ENCODE measurements at regions not wholly inside any gene's neighbourhood (a gene's known extent, or its start where the extent isn't known, plus 50 kb on each side); places are given as distances from the start of the nearest gene placed in this dataset.

- TF ChIP-seq EZH2 (IDR thresholded peaks at IDR 0.05; ENCODE audit: insufficient read depth, poor library complexity, severe bottlenecking) (no peak), EZH2phosphoT487 (IDR thresholded peaks at IDR 0.05; ENCODE audit: insufficient read depth, low read depth) (no peak)
- no peak for DNase-seq
- H3K9ac ChIP-seq: no peak overlapping the region
- H4K20me1 ChIP-seq (ENCODE audit: insufficient read depth): no peaks in the 10 kb centered on the region
- H3K27me3 ChIP-seq (replicated peaks; ENCODE audit: insufficient read depth): no peaks in the 10 kb centered on the region
- H2AFZ ChIP-seq: no peak overlapping the region
- no peak overlapping the region for H3K4me3 ChIP-seq
- no peaks in the 10 kb centered on the region for H3K9me3 ChIP-seq (ENCODE audit: low read depth)
- no peak overlapping the region for H3K4me2 ChIP-seq (ENCODE audit: unreplicated experiment)
- no peaks in the 10 kb centered on the region for H3K4me1 ChIP-seq (ENCODE audit: insufficient read depth)
- in situ Hi-C loops (cut with MboI): no loop called here
- 58 to 69% methylated on average over 2 of the region's 2 CpGs for WGBS, 2 experiments (ENCODE audit: low coverage in 1 of 2, low lambda C conversion rate in 2 of 2, missing lambda C conversion rate in 2 of 2)
- H3K9me2 ChIP-seq (ENCODE audit: insufficient read depth): no peaks in the 10 kb centered on the region
- H3K27ac ChIP-seq: no peak overlapping the region
- no peaks in the 10 kb centered on the region for H3F3A ChIP-seq (ENCODE audit: insufficient read depth)
- H3K36me3 ChIP-seq (ENCODE audit: low read depth): no peaks in the 10 kb centered on the region
- H3K79me2 ChIP-seq (ENCODE audit: insufficient read depth): no peaks in the 10 kb centered on the region
Measured at GRCh38 chr11:23953951-23954710, 542.7 kb upstream of the LUZP2 start.

GRCh38 chr11:23954730-23955129 is 542.1 kb upstream of the LUZP2 start:
- Histone ChIP-seq H4K20me1 (ENCODE audit: insufficient read depth) (no peaks in the 10 kb centered on the region), H3K27me3 (replicated peaks; ENCODE audit: insufficient read depth) (no peaks in the 10 kb centered on the region), H3K9me2 (ENCODE audit: insufficient read depth) (no peaks in the 10 kb centered on the region), H3K4me2 (ENCODE audit: unreplicated experiment) (no peak overlapping the region), H3K9me3 (ENCODE audit: low read depth) (no peaks in the 10 kb centered on the region), H3K4me3 (no peak overlapping the region), H2AFZ (no peak overlapping the region), H3K79me2 (ENCODE audit: insufficient read depth) (no peaks in the 10 kb centered on the region), H3K9ac (no peak overlapping the region), H3K4me1 (ENCODE audit: insufficient read depth) (no peaks in the 10 kb centered on the region), H3F3A (ENCODE audit: insufficient read depth) (no peaks in the 10 kb centered on the region), H3K27ac (no peak overlapping the region), H3K36me3 (ENCODE audit: low read depth) (no peaks in the 10 kb centered on the region)
- no peak for TF ChIP-seq EZH2 (IDR thresholded peaks at IDR 0.05; ENCODE audit: insufficient read depth, poor library complexity, severe bottlenecking)
- TF ChIP-seq EZH2phosphoT487 (IDR thresholded peaks at IDR 0.05; ENCODE audit: insufficient read depth, low read depth): no peak
- WGBS, 2 experiments (ENCODE audit: low coverage in 1 of 2, low lambda C conversion rate in 2 of 2, missing lambda C conversion rate in 2 of 2): 21 to 31% methylated on average over 3 of the region's 3 CpGs
- DNase-seq: no peak
- in situ Hi-C loops (cut with MboI): no loop called here

GRCh38 chr11:23956586-23956985 is 540.3 kb upstream of the LUZP2 start:
- Histone ChIP-seq H2AFZ (0 out of 2 replicates have a peak overlapping the region, but pooled peaks have one; percentile 9), H3K36me3 (ENCODE audit: low read depth) (no peaks in the 10 kb centered on the region), H3K4me1 (ENCODE audit: insufficient read depth) (no peaks in the 10 kb centered on the region), H3K9me2 (ENCODE audit: insufficient read depth) (no peaks in the 10 kb centered on the region), H3K9ac (no peak overlapping the region), H4K20me1 (ENCODE audit: insufficient read depth) (no peaks in the 10 kb centered on the region), H3K79me2 (ENCODE audit: insufficient read depth) (no peaks in the 10 kb centered on the region), H3K4me3 (no peak overlapping the region), H3F3A (ENCODE audit: insufficient read depth) (no peaks in the 10 kb centered on the region), H3K27ac (no peak overlapping the region), H3K27me3 (replicated peaks; ENCODE audit: insufficient read depth) (no peaks in the 10 kb centered on the region), H3K9me3 (ENCODE audit: low read depth) (no peaks in the 10 kb centered on the region), H3K4me2 (ENCODE audit: unreplicated experiment) (no peak overlapping the region)
- no peak for DNase-seq
- 69% methylated on average over 3 of the region's 3 CpGs for WGBS, 2 experiments (ENCODE audit: low coverage in 1 of 2, low lambda C conversion rate in 2 of 2, missing lambda C conversion rate in 2 of 2)
- in situ Hi-C loops (cut with MboI): no loop called here
- TF ChIP-seq EZH2 (IDR thresholded peaks at IDR 0.05; ENCODE audit: insufficient read depth, poor library complexity, severe bottlenecking) (no peak), EZH2phosphoT487 (IDR thresholded peaks at IDR 0.05; ENCODE audit: insufficient read depth, low read depth) (no peak)

GRCh38 chr11:23957314-23957713 is 539.5 kb upstream of the LUZP2 start:
- TF ChIP-seq EZH2phosphoT487 (IDR thresholded peaks at IDR 0.05; ENCODE audit: insufficient read depth, low read depth) (no peak), EZH2 (IDR thresholded peaks at IDR 0.05; ENCODE audit: insufficient read depth, poor library complexity, severe bottlenecking) (no peak)
- Histone ChIP-seq H3K27me3 (replicated peaks; ENCODE audit: insufficient read depth) (no peaks in the 10 kb centered on the region), H4K20me1 (ENCODE audit: insufficient read depth) (no peaks in the 10 kb centered on the region), H2AFZ (no peak overlapping the region), H3K9me3 (ENCODE audit: low read depth) (no peaks in the 10 kb centered on the region), H3K36me3 (ENCODE audit: low read depth) (no peaks in the 10 kb centered on the region), H3K79me2 (ENCODE audit: insufficient read depth) (no peaks in the 10 kb centered on the region), H3K4me2 (ENCODE audit: unreplicated experiment) (no peak overlapping the region), H3K4me1 (ENCODE audit: insufficient read depth) (no peaks in the 10 kb centered on the region), H3K9me2 (ENCODE audit: insufficient read depth) (no peaks in the 10 kb centered on the region), H3F3A (ENCODE audit: insufficient read depth) (no peaks in the 10 kb centered on the region), H3K27ac (no peak overlapping the region), H3K4me3 (no peak overlapping the region), H3K9ac (no peak overlapping the region)
- 87 to 93% methylated on average over 4 of the region's 4 CpGs for WGBS, 2 experiments (ENCODE audit: low coverage in 1 of 2, low lambda C conversion rate in 2 of 2, missing lambda C conversion rate in 2 of 2)
- in situ Hi-C loops (cut with MboI): no loop called here
- DNase-seq: no peak

Measured in GM23248 (cell line).